Neutrophil (primary cell): ENCODE measurements at regions not wholly inside any gene's neighbourhood (a gene's known extent, or its start where the extent isn't known, plus 50 kb on each side); places are given as distances from the start of the nearest gene placed in this dataset.
"Not testable (repeated sequence)": the region's sequence is repeated elsewhere in the genome, so short reads cannot be mapped to it uniquely, and the experiment has no call there.

Experiments used
- H3K27ac ChIP-seq: fragments of 200-600 bp; sonication (generic); 2 replicates; pipeline ENCODE4 v1.5.1; 2016; ENCODE audit warnings: mild to moderate bottlenecking, moderate library complexity
- H3K27me3 ChIP-seq: fragments of 200-600 bp; sonication (generic); 2 replicates; pipeline ENCODE4 v1.6.0; 2016; ENCODE audit warnings: mild to moderate bottlenecking
- H3K36me3 ChIP-seq: fragments of 200-600 bp; sonication (generic); 2 replicates; pipeline ENCODE4 v1.5.1; 2017
- H3K4me1 ChIP-seq, 2 experiments: fragments of 200-600 bp in 1 of 2; sonication (generic) in 1 of 2; 1 replicate in 1 of 2; 2 replicates in 1 of 2; pipeline versions ENCODE4 v1.5.1 to v1.6.1; 2013 to 2016; ENCODE audit warnings: low read depth in 1 of 2, low read length in 1 of 2, mild to moderate bottlenecking in 1 of 2, moderate library complexity in 1 of 2; ENCODE audit not compliant: control insufficient read depth in 1 of 2, insufficient read depth in 1 of 2
- H3K4me3 ChIP-seq, 2 experiments: fragments of 200-600 bp in 1 of 2; sonication (generic) in 1 of 2; 1 replicate in 1 of 2; 2 replicates in 1 of 2; pipeline ENCODE4 v1.5.1; 2013 to 2016; ENCODE audit warnings: low read depth in 1 of 2, low read length in 1 of 2, mild to moderate bottlenecking in 1 of 2, moderate library complexity in 1 of 2
- H3K9me3 ChIP-seq: fragments of 200-600 bp; sonication (generic); 2 replicates; pipeline ENCODE4 v1.5.1; 2016
- TF ChIP-seq, protein P1 (sequence below): fragments of 200-600 bp; sonication (generic); IDR thresholded peaks from 2 replicates; pipeline ENCODE4 v1.5.1; 2016; ENCODE audit warnings: antibody characterized with exemption

DNA sequence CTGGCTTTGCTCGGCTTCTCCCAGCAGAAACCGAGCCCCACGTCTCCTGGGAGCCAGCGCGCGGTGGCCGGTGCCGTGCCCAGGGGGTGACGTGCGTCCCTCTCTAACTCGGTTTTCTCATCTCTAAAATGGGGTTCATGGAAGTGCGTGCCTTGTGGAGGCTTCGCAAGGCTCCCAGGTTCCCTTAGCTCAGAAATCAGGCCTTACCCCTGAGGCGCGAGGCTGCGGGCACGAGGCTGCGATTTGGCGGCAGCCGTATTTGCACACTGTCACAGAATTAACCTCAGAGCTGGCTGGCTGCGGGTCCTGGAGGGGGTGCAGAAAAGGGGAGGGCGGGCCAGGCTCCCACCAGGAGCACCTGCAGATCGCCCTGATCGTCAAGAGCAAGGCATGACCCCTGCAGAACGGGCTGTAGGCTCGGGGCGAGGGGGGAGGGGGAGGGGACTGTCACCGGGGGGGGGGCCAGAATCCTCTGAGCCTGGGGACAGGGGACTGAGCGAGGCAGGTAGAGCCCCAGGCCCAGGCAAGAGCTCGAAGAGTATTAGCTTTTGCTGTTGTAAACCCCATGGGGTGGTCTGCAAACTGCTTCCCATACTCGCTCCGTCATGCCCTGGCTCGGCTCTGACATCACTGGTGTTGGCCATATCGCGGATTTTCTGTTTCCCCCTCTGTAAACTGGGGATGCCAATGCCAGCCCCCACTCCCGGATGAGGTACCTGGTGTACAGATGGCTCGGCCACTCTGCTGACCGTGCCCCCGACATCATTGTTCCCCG lies 62.2 kb downstream of the CCNE1 start:
- Histone ChIP-seq H3K36me3 (no peaks in the 10 kb centered on the region), H3K4me1 (peaks cover 3 to 12% of the 10 kb centered on the region in 2 experiments), H3K4me3 (no peak overlapping the region), H3K27ac (no peak overlapping the region), H3K9me3 (no peaks in the 10 kb centered on the region), H3K27me3 (peaks cover 53% of the 10 kb centered on the region)
- TF ChIP-seq, protein P1, sequence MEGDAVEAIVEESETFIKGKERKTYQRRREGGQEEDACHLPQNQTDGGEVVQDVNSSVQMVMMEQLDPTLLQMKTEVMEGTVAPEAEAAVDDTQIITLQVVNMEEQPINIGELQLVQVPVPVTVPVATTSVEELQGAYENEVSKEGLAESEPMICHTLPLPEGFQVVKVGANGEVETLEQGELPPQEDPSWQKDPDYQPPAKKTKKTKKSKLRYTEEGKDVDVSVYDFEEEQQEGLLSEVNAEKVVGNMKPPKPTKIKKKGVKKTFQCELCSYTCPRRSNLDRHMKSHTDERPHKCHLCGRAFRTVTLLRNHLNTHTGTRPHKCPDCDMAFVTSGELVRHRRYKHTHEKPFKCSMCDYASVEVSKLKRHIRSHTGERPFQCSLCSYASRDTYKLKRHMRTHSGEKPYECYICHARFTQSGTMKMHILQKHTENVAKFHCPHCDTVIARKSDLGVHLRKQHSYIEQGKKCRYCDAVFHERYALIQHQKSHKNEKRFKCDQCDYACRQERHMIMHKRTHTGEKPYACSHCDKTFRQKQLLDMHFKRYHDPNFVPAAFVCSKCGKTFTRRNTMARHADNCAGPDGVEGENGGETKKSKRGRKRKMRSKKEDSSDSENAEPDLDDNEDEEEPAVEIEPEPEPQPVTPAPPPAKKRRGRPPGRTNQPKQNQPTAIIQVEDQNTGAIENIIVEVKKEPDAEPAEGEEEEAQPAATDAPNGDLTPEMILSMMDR = no peak

DNA sequence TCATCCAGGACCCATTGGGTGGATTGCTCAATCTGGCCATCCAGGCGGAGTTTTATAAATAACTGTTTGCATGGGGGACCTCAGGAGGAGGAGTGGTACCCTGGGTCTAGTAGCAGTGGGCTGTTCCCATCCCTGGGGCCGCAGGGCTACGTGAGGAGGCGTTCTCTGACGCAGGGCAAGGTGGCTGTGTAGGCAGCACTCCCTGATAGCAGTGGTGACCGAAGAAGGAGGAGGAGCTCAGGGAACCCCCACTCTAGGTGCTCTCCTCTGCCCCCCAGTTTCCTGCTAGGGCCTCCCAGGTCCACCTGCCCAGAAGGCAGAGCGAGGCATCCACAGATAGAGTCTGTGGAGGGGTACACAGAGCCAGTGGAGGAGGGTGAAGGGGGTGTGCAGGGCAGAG lies 64.1 kb downstream of the CCNE1 start:
- H3K4me1 ChIP-seq = peaks cover 3 to 12% of the 10 kb centered on the region in 2 experiments
- H3K27ac ChIP-seq = no peak overlapping the region
- no peaks in the 10 kb centered on the region for H3K36me3 ChIP-seq
- no peaks in the 10 kb centered on the region for H3K9me3 ChIP-seq
- TF ChIP-seq, protein P1 = no peak
- peaks cover 52% of the 10 kb centered on the region for H3K27me3 ChIP-seq
- no peak overlapping the region for H3K4me3 ChIP-seq

DNA sequence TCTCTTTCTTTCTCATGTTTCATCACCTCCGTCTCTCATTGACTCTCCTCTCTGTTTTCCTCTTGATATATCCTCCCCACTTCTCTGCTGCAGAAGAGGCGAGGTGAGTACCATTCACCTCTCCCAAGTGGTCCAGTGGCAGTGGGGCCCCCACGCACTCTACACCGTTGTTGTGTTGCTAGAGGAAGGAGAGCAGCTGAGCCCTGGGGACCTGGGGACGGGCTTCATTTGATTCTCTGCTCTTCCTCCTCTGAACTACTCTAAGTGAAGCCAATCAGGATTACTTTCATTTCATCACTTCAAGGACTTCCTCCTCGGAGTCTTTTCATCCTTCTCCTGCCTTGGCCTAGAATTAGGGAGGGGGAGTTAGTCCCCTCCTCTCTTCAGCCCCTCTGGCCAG lies 64.6 kb downstream of the CCNE1 start:
- Histone ChIP-seq H3K4me3 (no peak overlapping the region), H3K27ac (no peak overlapping the region), H3K27me3 (peaks cover 47% of the 10 kb centered on the region), H3K9me3 (no peaks in the 10 kb centered on the region), H3K36me3 (no peaks in the 10 kb centered on the region), H3K4me1 (peaks cover 3 to 12% of the 10 kb centered on the region in 2 experiments)
- TF ChIP-seq, protein P1 = no peak

DNA sequence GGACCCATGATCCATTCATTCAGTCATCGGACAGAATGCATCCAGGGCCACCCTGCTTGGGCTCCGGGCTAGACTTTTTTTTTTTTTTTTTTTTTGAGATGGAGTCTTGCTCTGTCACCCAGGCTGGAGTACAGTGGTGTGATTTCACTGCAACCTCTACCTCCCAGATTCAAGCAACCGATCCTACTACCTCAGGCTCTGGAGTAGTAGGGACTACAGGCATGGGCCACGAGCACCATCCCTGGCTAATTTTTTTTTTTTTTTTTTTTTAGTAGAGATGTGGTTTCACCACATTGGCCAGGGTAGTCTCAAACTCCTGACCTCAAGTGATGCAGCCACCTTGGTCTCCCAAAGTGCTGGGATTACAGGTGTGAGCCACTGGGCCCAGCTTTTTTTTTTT lies 65.1 kb downstream of the CCNE1 start:
- not testable (repeated sequence) for H3K9me3 ChIP-seq, H3K36me3 ChIP-seq, H3K27ac ChIP-seq, H3K4me3 ChIP-seq
- peaks cover 42% of the 10 kb centered on the region for H3K27me3 ChIP-seq
- H3K4me1 ChIP-seq = peaks cover 3 to 12% of the 10 kb centered on the region in 2 experiments

DNA sequence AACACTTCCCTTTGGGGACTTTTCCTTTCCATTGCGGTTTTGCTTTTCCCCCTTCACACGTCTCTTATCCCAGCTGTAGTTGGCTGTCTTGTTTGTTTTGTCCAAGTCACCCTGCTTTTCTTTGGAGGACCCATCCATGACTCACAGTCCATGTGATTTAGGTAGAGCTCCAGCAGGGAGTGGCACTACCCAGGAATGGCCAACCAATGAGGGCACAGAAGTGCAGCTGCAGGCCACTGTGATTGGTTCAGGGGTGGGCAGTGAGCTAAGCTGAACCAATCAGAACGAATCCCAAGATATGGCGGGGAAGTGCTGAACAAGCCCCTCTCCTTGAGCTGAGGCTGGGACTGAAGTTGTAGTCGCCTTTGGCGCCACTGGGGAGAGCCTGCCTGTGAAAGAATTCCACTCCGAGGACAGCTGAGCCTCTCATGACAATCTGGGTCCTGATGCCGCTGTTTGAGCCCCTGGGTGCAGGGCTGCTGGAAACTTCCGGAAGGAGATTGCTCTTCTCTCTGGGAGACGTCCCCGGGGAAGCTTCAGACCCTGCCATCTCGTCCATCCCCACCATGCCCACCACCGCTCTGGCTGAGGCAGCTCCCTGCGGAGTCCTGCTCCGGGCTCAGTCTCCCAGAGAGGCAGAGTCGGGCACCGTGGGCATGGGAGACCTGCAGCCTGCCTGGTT lies 62.9 kb upstream of the URI1 start:
- H3K4me3 ChIP-seq = no peak overlapping the region
- no peaks in the 10 kb centered on the region for H3K4me1 ChIP-seq
- TF ChIP-seq, protein P1 = no peak
- no peak overlapping the region for H3K27ac ChIP-seq
- peaks cover 20% of the 10 kb centered on the region for H3K27me3 ChIP-seq
- no peaks in the 10 kb centered on the region for H3K9me3 ChIP-seq
- no peaks in the 10 kb centered on the region for H3K36me3 ChIP-seq

DNA sequence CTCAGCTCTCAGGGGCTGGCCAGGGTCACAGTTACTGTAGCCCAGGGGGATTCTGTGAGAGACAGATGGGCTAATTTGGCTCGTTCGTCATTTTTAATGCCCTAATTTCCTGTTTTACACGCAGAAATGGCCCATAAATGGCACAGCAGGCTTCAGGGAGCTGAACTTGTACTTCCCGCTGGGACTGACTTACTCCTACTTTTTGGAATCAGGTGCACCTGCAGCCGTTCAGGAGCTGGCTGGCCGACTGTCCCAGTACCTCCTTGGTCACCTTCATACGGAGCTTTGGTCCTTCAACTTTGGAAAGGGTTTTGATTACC lies 62.4 kb upstream of the URI1 start:
- no peaks in the 10 kb centered on the region for H3K4me1 ChIP-seq
- H3K4me3 ChIP-seq = no peak overlapping the region
- peaks cover 15% of the 10 kb centered on the region for H3K27me3 ChIP-seq
- no peaks in the 10 kb centered on the region for H3K9me3 ChIP-seq
- TF ChIP-seq, protein P1 = no peak
- no peaks in the 10 kb centered on the region for H3K36me3 ChIP-seq
- no peak overlapping the region for H3K27ac ChIP-seq
